H1 (cell line): ENCODE measurements at regions not wholly inside any gene's neighbourhood (a gene's known extent, or its start where the extent isn't known, plus 50 kb on each side); places are given as distances from the start of the nearest gene placed in this dataset.

Experiments used
- EP300 ChIP-seq, 2 experiments: IDR thresholded peaks; 1 replicate in 1 of 2; 2 replicates in 1 of 2; pipeline ENCODE4 v1.6.1; 2011 to 2012; ENCODE audit warnings: low read depth in 2 of 2, low read length in 2 of 2, mild to moderate bottlenecking in 2 of 2, borderline replicate concordance in 1 of 2, inconsistent platforms in 1 of 2, moderate library complexity in 1 of 2
- KDM4A ChIP-seq: IDR thresholded peaks from one replicate; pipeline ENCODE4 v1.7.1; 2012; ENCODE audit warnings: low read depth, mild to moderate bottlenecking, moderate library complexity, low read length, inconsistent platforms; ENCODE audit not compliant: severe bottlenecking
- TF ChIP-seq, protein P1 (sequence below), 3 experiments: IDR thresholded peaks; 1 replicate in 2 of 3; 2 replicates in 1 of 3; pipeline versions ENCODE4 v1.5.1 to v1.6.1; 2011; ENCODE audit warnings: low read length in 3 of 3, mild to moderate bottlenecking in 3 of 3, inconsistent platforms in 2 of 3, low read depth in 1 of 3, moderate library complexity in 1 of 3; ENCODE audit not compliant: insufficient read depth in 1 of 3; ENCODE audit errors: control extremely low read depth in 1 of 3

DNA sequence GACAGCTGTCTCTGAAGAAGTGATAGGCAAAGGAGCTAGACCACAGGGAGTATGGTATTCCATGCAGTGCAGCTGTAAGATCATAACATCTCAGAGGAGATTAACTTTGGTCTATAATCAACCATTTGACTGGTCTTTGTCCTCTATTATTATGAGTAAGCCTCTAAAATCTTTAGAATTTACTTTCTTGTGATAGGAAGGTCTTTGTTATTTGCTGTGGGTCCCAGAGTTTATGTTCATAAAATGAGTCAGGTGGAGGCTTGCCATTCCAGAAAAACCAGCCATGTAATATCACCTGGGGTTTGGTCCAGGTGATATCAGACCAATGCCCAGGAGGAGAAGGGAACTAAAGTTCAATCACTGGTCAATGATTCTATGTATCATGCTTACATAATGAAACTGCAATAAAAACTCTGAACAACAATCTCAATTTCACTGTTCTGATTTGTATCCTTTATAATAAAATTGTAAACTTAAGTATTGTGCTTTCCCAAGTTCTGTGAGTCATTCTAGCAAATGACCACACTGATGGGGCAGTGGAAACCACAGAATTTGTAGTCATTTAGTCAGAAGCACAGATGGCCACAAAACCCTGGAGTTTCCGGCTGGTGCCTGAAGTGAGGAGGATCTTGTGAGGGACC, 239.6 kb upstream of the TRAM1L1 start (continued):
- TF ChIP-seq, protein P1, sequence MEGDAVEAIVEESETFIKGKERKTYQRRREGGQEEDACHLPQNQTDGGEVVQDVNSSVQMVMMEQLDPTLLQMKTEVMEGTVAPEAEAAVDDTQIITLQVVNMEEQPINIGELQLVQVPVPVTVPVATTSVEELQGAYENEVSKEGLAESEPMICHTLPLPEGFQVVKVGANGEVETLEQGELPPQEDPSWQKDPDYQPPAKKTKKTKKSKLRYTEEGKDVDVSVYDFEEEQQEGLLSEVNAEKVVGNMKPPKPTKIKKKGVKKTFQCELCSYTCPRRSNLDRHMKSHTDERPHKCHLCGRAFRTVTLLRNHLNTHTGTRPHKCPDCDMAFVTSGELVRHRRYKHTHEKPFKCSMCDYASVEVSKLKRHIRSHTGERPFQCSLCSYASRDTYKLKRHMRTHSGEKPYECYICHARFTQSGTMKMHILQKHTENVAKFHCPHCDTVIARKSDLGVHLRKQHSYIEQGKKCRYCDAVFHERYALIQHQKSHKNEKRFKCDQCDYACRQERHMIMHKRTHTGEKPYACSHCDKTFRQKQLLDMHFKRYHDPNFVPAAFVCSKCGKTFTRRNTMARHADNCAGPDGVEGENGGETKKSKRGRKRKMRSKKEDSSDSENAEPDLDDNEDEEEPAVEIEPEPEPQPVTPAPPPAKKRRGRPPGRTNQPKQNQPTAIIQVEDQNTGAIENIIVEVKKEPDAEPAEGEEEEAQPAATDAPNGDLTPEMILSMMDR (IDR thresholded peaks at IDR 0.05; ENCODE audit: control extremely low read depth in 1 of 3, insufficient read depth in 1 of 3, low read depth in 1 of 3, low read length in 3 of 3) = no peak
- TF ChIP-seq EP300 (IDR thresholded peaks at IDR 0.05; ENCODE audit: borderline replicate concordance in 1 of 2, low read depth in 2 of 2, low read length in 2 of 2) = no peak
- TF ChIP-seq KDM4A = no peak
